Colonic mucosa (tissue), 4 donors: ENCODE measurements at regions not wholly inside any gene's neighbourhood (a gene's known extent, or its start where the extent isn't known, plus 50 kb on each side); places are given as distances from the start of the nearest gene placed in this dataset.
"Not testable (repeated sequence)": the region's sequence is repeated elsewhere in the genome, so short reads cannot be mapped to it uniquely, and the experiment has no call there.

ENCODE experiments used
- DNase-seq: peaks from one replicate; pipeline ENCODE4 v3.0.0-alpha.2; 2020
- H3K27ac ChIP-seq: fragments of 200-600 bp; one replicate; pipeline ENCODE4 v1.8.0; 2021
- H3K27me3 ChIP-seq: fragments of 200-600 bp; one replicate; pipeline ENCODE4 v1.8.0; 2021
- H3K36me3 ChIP-seq: fragments of 200-600 bp; one replicate; pipeline ENCODE4 v1.8.0; 2021
- H3K4me1 ChIP-seq: fragments of 200-600 bp; one replicate; pipeline ENCODE4 v1.8.0; 2021; ENCODE audit warnings: mild to moderate bottlenecking
- H3K4me3 ChIP-seq: fragments of 200-600 bp; one replicate; pipeline ENCODE4 v1.8.0; 2021
- H3K9ac ChIP-seq, 2 donors: one replicate each; pipeline ENCODE4 v1.7.0; 2013; ENCODE audit warnings: control low read depth in 2 of 2, low read depth in 2 of 2, low read length in 2 of 2
- H3K9me3 ChIP-seq: fragments of 200-600 bp; one replicate; pipeline ENCODE4 v1.8.0; 2021
- intact Hi-C: fragments of 100-400 bp; cut with DNase I; formaldehyde crosslinking; loops from one replicate; pipeline ENCODE4 v1.14.1; 2022
- TF ChIP-seq, protein P1 (sequence below): fragments of 200-600 bp; IDR thresholded peaks from one replicate; pipeline ENCODE4 v1.8.0; 2022; ENCODE audit warnings: antibody characterized with exemption, mild to moderate bottlenecking
- donor health status: healthy.
- donor health status: DM: no; HTN: no; CAD: no.
- donor health status: DM: no; HTN: no; CAD: no.

DNA sequence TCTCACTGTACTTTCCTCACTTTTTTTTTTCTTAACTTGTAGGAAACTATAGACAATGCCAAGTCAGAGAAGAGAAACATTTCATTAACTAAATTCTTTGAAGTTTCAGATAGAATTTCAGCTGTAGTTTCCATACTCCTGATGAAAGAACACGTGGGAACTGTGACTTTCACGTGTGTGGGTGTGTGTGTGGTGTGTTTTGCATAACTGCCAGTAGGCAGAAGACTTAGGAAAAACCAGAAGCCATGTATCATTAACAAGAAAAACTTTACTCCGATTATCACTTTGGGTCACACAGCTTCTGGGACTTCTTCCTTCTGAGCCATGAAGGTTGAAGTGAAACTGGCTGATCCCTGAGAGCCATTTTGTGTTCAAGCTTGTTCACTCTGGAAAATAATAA lies 483.3 kb downstream of the TFAP2B start:
- TF ChIP-seq, protein P1, sequence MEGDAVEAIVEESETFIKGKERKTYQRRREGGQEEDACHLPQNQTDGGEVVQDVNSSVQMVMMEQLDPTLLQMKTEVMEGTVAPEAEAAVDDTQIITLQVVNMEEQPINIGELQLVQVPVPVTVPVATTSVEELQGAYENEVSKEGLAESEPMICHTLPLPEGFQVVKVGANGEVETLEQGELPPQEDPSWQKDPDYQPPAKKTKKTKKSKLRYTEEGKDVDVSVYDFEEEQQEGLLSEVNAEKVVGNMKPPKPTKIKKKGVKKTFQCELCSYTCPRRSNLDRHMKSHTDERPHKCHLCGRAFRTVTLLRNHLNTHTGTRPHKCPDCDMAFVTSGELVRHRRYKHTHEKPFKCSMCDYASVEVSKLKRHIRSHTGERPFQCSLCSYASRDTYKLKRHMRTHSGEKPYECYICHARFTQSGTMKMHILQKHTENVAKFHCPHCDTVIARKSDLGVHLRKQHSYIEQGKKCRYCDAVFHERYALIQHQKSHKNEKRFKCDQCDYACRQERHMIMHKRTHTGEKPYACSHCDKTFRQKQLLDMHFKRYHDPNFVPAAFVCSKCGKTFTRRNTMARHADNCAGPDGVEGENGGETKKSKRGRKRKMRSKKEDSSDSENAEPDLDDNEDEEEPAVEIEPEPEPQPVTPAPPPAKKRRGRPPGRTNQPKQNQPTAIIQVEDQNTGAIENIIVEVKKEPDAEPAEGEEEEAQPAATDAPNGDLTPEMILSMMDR = no peak
- H3K4me1 ChIP-seq = no peaks in the 10 kb centered on the region
- H3K36me3 ChIP-seq = no peaks in the 10 kb centered on the region
- no peak overlapping the region for H3K9ac ChIP-seq
- intact Hi-C loops = no loop called here
- H3K9me3 ChIP-seq = no peaks in the 10 kb centered on the region
- no peak overlapping the region for H3K27ac ChIP-seq
- no peak overlapping the region for H3K4me3 ChIP-seq
- no peak for DNase-seq
- no peaks in the 10 kb centered on the region for H3K27me3 ChIP-seq

DNA sequence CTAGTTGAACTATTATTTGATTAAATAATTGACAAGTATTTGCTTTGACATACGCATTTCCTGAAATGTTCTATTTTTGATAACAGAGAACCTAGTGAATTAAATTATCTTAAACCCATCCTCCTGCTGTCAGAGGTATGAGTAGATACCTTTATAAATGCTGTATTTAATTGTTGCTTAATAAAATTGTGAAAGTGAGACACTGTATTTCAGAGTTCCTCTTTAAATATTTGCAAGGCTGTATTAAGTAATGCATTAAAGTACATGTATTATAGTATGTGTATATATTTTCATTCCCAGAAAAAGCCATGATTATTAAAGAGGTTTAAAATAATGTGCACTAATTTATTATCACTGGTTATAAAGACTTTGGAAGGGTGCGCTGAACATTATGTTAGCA lies 483.8 kb downstream of the TFAP2B start:
- intact Hi-C loops = no loop called here
- no peaks in the 10 kb centered on the region for H3K27me3 ChIP-seq
- no peak overlapping the region for H3K27ac ChIP-seq
- H3K36me3 ChIP-seq = no peaks in the 10 kb centered on the region
- no peak for DNase-seq
- no peak overlapping the region for H3K4me3 ChIP-seq
- H3K9me3 ChIP-seq = no peaks in the 10 kb centered on the region
- no peaks in the 10 kb centered on the region for H3K4me1 ChIP-seq
- TF ChIP-seq, protein P1 = no peak
- no peak overlapping the region for H3K9ac ChIP-seq

DNA sequence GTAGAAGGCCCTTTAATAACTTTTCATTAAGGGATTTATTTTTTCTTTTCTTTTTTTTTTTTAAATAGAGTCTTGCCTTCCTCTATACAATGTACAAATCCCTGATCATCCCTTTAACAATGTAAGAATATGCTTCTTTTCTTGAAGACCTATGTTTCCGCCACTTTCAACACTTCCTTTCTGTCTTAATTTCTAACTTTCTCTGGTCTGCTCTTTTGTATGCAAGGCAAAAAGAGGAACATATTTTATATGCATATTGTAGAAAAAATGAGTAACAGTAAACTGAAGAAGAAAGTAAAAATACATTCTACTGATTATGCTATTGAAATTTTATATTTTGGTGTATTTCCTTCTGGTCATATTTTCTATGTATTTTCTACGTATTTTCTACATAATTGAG lies 484.7 kb downstream of the TFAP2B start:
- Histone ChIP-seq H3K9ac (no peak overlapping the region), H3K4me3 (no peak overlapping the region), H3K36me3 (no peaks in the 10 kb centered on the region), H3K27me3 (no peaks in the 10 kb centered on the region), H3K4me1 (no peaks in the 10 kb centered on the region), H3K27ac (no peak overlapping the region), H3K9me3 (no peaks in the 10 kb centered on the region)
- intact Hi-C loops = no loop called here
- DNase-seq = no peak
- TF ChIP-seq, protein P1 = no peak

DNA sequence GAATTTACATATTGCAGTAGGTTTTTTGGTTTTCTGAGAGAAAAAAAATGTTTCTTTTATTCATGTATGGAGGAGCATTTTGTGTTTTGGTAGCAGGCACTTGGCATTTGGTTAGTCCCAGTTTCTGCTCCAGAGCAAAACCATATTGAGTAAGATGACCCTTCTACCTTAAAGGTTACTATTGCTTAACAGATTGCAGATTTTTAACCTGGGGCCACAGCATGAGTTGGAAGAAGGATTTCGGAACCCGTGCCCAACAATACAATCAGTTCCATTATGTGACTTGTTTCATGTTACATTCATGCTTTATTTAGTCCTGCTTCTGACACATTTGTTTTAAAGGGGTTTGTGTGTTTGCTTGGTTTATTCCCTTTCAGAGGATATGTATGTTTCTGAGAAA lies 496.3 kb downstream of the TFAP2B start:
- Histone ChIP-seq H3K9me3 (no peaks in the 10 kb centered on the region), H3K9ac (no peak overlapping the region), H3K4me1 (no peaks in the 10 kb centered on the region), H3K4me3 (no peak overlapping the region), H3K36me3 (no peaks in the 10 kb centered on the region), H3K27me3 (no peaks in the 10 kb centered on the region), H3K27ac (no peak overlapping the region)
- no peak for DNase-seq
- intact Hi-C loops = no loop called here
- TF ChIP-seq, protein P1 = no peak

DNA sequence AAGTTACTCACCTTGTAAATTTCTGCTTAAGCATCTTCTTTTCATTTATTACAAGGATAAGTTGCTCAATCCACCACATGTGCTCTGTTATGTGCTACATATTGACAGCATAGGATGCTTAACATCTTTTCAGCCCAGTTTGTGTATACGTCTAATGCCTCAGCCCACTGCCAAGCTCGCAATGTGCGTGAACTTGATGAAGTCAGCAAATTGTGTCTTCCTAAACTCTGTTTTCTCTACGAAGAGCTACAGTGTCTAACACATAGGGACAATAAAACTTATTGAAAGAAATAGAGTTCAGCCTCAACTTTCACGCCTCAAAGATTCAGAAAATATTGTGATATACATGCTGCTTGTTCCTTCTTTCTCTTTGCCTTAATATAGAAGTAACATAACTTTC lies 500.0 kb downstream of the TFAP2B start:
- Histone ChIP-seq H3K9me3 (no peaks in the 10 kb centered on the region), H3K36me3 (no peaks in the 10 kb centered on the region), H3K4me1 (no peaks in the 10 kb centered on the region), H3K27me3 (no peaks in the 10 kb centered on the region), H3K9ac (no peak overlapping the region), H3K4me3 (no peak overlapping the region), H3K27ac (no peak overlapping the region)
- intact Hi-C loops = no loop called here
- DNase-seq = no peak
- TF ChIP-seq, protein P1 = no peak

DNA sequence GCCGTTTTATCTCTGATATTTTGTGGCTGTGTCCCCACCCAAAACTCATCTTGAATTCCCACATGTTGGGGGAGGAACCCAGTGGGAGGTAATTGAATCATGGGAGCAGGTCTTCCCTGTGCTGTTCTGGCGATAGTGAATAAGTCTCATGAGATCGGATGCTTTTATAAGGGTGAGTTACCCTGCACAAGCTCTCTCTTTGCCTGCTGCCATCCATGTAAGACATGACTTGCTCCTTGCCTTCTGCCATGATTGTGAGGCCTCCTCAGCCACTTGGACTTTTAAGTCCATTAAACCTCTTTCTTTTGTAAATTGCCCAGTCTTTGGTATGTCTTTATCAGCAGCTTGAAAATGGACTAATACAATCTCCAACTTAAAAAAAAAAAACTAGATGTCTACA lies 502.8 kb downstream of the TFAP2B start:
- DNase-seq, H3K9ac ChIP-seq, H3K36me3 ChIP-seq, intact Hi-C loops, H3K27ac ChIP-seq, H3K9me3 ChIP-seq, H3K4me3 ChIP-seq, H3K27me3 ChIP-seq, H3K4me1 ChIP-seq: not testable (repeated sequence)
